B cell (primary cell): ENCODE measurements at regions not wholly inside any gene's neighbourhood (a gene's known extent, or its start where the extent isn't known, plus 50 kb on each side); places are given as distances from the start of the nearest gene placed in this dataset.

ENCODE experiments used
- ATAC-seq: fragments of 200-7000 bp; cut with Tn5 transposase; one replicate; pipeline ENCODE4 v1.10.0; 2021; ENCODE audit warnings: low read depth, mild to moderate bottlenecking, moderate number of reproducible peaks, moderate library complexity
- CTCF ChIA-PET: fragments of 350-600 bp; sonication (Branson Sonifier 250); formaldehyde crosslinking; loops from one replicate; lab custom pipeline; 2021; ENCODE audit warnings: antibody characterized with exemption, inconsistent platforms; lab: Charles Lee
- POLR2A ChIA-PET: fragments of 350-600 bp; sonication (Branson Sonifier 250); formaldehyde crosslinking; loops from one replicate; lab custom pipeline; 2021; ENCODE audit warnings: antibody characterized with exemption; lab: Charles Lee
- DNase-seq: peaks from one replicate; pipeline ENCODE4 v3.0.0; 2013
- H2AFZ ChIP-seq: 2 replicates; pipeline ENCODE4 v1.6.1; 2012; ENCODE audit warnings: mild to moderate bottlenecking, low read depth, low read length; ENCODE audit not compliant: insufficient read depth, poor library complexity, severe bottlenecking
- H3K27ac ChIP-seq, 2 donors: 1 replicate in 1 of 2; 2 replicates in 1 of 2; pipeline ENCODE4 v1.5.1; 2012 to 2013; ENCODE audit warnings: low read length in 2 of 2, mild to moderate bottlenecking in 2 of 2, moderate library complexity in 1 of 2
- H3K27me3 ChIP-seq, 4 experiments: fragments of 200-600 bp in 1 of 4; sonication (generic) in 1 of 4; replicated peaks in 1 of 4; 1 replicate in 2 of 4; 2 replicates in 2 of 4; pipeline versions ENCODE4 v1.6.1 to v1.7.0; 2013 to 2016; ENCODE audit warnings: low read length in 3 of 4, mild to moderate bottlenecking in 2 of 4, mixed read lengths in 1 of 4, moderate library complexity in 1 of 4; ENCODE audit not compliant: insufficient read depth in 4 of 4, control insufficient read depth in 3 of 4; ENCODE audit errors: control extremely low read depth in 1 of 4
- H3K36me3 ChIP-seq, 2 experiments: replicated peaks in 1 of 2; 1 replicate in 1 of 2; 2 replicates in 1 of 2; pipeline versions ENCODE4 v1.6.1 to v1.7.1; 2013; ENCODE audit warnings: low read length in 1 of 2; ENCODE audit not compliant: insufficient read depth in 2 of 2, control insufficient read depth in 1 of 2; ENCODE audit errors: control extremely low read depth in 1 of 2, extremely low read depth in 1 of 2
- H3K4me1 ChIP-seq, 2 donors: fragments of 200-600 bp in 1 of 2; sonication (generic) in 1 of 2; 1 replicate in 1 of 2; 2 replicates in 1 of 2; pipeline versions ENCODE4 v1.5.1 to v1.6.1; 2013 to 2017; ENCODE audit warnings: low read length in 2 of 2; ENCODE audit not compliant: control insufficient read depth in 2 of 2, insufficient read depth in 2 of 2
- H3K4me2 ChIP-seq: replicated peaks from 2 replicates; pipeline ENCODE3; 2012; ENCODE audit warnings: mild to moderate bottlenecking, low read depth, low read length; ENCODE audit not compliant: poor library complexity, severe bottlenecking
- H3K4me3 ChIP-seq, 5 experiments: fragments of 200-600 bp in 1 of 5; sonication (generic) in 1 of 5; 1 replicate in 3 of 5; 2 replicates in 2 of 5; pipeline versions ENCODE4 v1.5.1 to v1.7.0; 2011 to 2016; ENCODE audit warnings: low read length in 4 of 5, mild to moderate bottlenecking in 4 of 5, low read depth in 2 of 5, control low read depth in 1 of 5, moderate library complexity in 1 of 5; ENCODE audit not compliant: insufficient read depth in 1 of 5; ENCODE audit errors: control extremely low read depth in 1 of 5, extremely low read depth in 1 of 5
- H3K79me2 ChIP-seq: fragments of 200-600 bp; sonication (generic); one replicate; pipeline ENCODE4 v1.6.0; 2016; ENCODE audit warnings: low read length; ENCODE audit not compliant: control insufficient read depth, insufficient read depth
- H3K9ac ChIP-seq: fragments of 200-600 bp; sonication (generic); 2 replicates; pipeline ENCODE4 v1.6.1; 2017; ENCODE audit warnings: mild to moderate bottlenecking, low read length, moderate library complexity
- H3K9me3 ChIP-seq, 3 donors: one replicate each; pipeline versions ENCODE4 v1.6.1 to v1.7.1; 2013; ENCODE audit warnings: low read length in 2 of 3; ENCODE audit not compliant: control insufficient read depth in 2 of 3, insufficient read depth in 1 of 3; ENCODE audit errors: control extremely low read depth in 1 of 3
- H4K20me1 ChIP-seq: 2 replicates; pipeline ENCODE4 v1.6.0; 2012; ENCODE audit warnings: mild to moderate bottlenecking, low read length; ENCODE audit not compliant: insufficient read depth, control insufficient read depth, poor library complexity, severe bottlenecking
- H3K27ac Mint-ChIP-seq: one replicate; pipeline ENCODE4 v1.8.0; 2021; ENCODE audit warnings: mixed read lengths
- H3K27me3 Mint-ChIP-seq: one replicate; pipeline ENCODE4 v1.8.0; 2021; ENCODE audit warnings: mixed read lengths
- H3K4me1 Mint-ChIP-seq: one replicate; pipeline ENCODE4 v1.8.0; 2021; ENCODE audit warnings: mixed read lengths
- H3K4me3 Mint-ChIP-seq: one replicate; pipeline ENCODE4 v1.8.0; 2021; ENCODE audit warnings: mixed read lengths
- H3K9me3 Mint-ChIP-seq: one replicate; pipeline ENCODE4 v1.8.0; 2022; ENCODE audit warnings: mixed read lengths; ENCODE audit not compliant: insufficient read depth
- CTCF ChIP-seq: fragments of 200-600 bp; IDR thresholded peaks from one replicate; pipeline ENCODE4 v1.8.0; 2022; ENCODE audit warnings: antibody characterized with exemption, mild to moderate bottlenecking
- EZH2 ChIP-seq: IDR thresholded peaks from 2 replicates; pipeline ENCODE4 v1.6.1; 2012; ENCODE audit warnings: borderline replicate concordance, low read depth, mild to moderate bottlenecking, moderate library complexity, low read length; ENCODE audit not compliant: insufficient read depth, poor library complexity, severe bottlenecking
- WGBS: methylation state at CpG from one replicate; pipeline ENCODE4 v1.1.5; 2013; ENCODE audit warnings: missing lambda C conversion rate; ENCODE audit not compliant: insufficient coverage; 5-methylcytosine and 5-hydroxymethylcytosine counted together
- intact Hi-C: fragments of 100-400 bp; cut with micrococcal nuclease; formaldehyde crosslinking; loops from one replicate; pipeline ENCODE4 v1.10.0; 2022

GRCh38 chr15:66644000-66644787, 57.8 kb upstream of the SMAD6 start:
- Histone ChIP-seq H3K79me2 (no peaks in the 10 kb centered on the region), H3K9me3 (no peaks in the 10 kb centered on the region), H3K36me3 (no peaks in the 10 kb centered on the region), H3K4me2 (no peak overlapping the region), H4K20me1 (no peaks in the 10 kb centered on the region), H3K27me3 (peaks cover 0 to under 1% (median 0%) of the 10 kb centered on the region in 4 experiments), H3K4me1 (no peaks in the 10 kb centered on the region), H3K4me3 (no peak overlapping the region), H3K27ac (no peak overlapping the region), H3K9ac (no peak overlapping the region), H2AFZ (no peak overlapping the region)
- TF ChIP-seq CTCF = no peak
- no peak for TF ChIP-seq EZH2
- ATAC-seq (no peak), DNase-seq (no peak)
- H3K27ac Mint-ChIP-seq = no peak overlapping the region
- CTCF ChIA-PET = interaction anchor here (0.6 kb wide), 1 partner anchor 1125 kb away, joined by 3 read pairs; no protein-coding TSS in a partner anchor
- POLR2A ChIA-PET = no interaction called here
- intact Hi-C loops = no loop called here
- H3K4me1 Mint-ChIP-seq = no peaks in the 10 kb centered on the region
- no peak overlapping the region for H3K4me3 Mint-ChIP-seq
- no peaks in the 10 kb centered on the region for H3K27me3 Mint-ChIP-seq
- H3K9me3 Mint-ChIP-seq = no peaks in the 10 kb centered on the region
- WGBS = 78% methylated on average over 11 of the region's 13 CpGs

- H3K27me3 ChIP-seq = peaks cover 0 to 4% (median 0%) of the 10 kb centered on the region in 4 experiments
- no peaks in the 10 kb centered on the region for H3K27me3 Mint-ChIP-seq
- CTCF ChIA-PET = interaction anchor here (0.6 kb wide), 1 partner anchor 1124 kb away, joined by 3 read pairs; no protein-coding TSS in a partner anchor
Measured at GRCh38 chr15:66644869-66645268, 57.2 kb upstream of the SMAD6 start.

More at GRCh38 chr15:66644869-66645268, 57.2 kb upstream of the SMAD6 start:
- Histone ChIP-seq H3K9me3 (no peaks in the 10 kb centered on the region), H3K27ac (no peak overlapping the region), H3K79me2 (no peaks in the 10 kb centered on the region), H3K36me3 (no peaks in the 10 kb centered on the region), H3K4me3 (no peak overlapping the region), H2AFZ (no peak overlapping the region), H3K4me2 (no peak overlapping the region), H3K4me1 (no peaks in the 10 kb centered on the region), H4K20me1 (no peaks in the 10 kb centered on the region), H3K9ac (no peak overlapping the region)
- DNase-seq (no peak), ATAC-seq (no peak)
- WGBS = 78% methylated on average over 3 of the region's 5 CpGs
- H3K9me3 Mint-ChIP-seq = no peaks in the 10 kb centered on the region
- H3K4me1 Mint-ChIP-seq = no peaks in the 10 kb centered on the region
- intact Hi-C loops = no loop called here
- no peak overlapping the region for H3K4me3 Mint-ChIP-seq
- POLR2A ChIA-PET = no interaction called here
- TF ChIP-seq CTCF = no peak
- no peak for TF ChIP-seq EZH2
- H3K27ac Mint-ChIP-seq = no peak overlapping the region
